K562 (cell line): ENCODE measurements at regions not wholly inside any gene's neighbourhood (a gene's known extent, or its start where the extent isn't known, plus 50 kb on each side); places are given as distances from the start of the nearest gene placed in this dataset.

Source experiments
- IFI16 ChIP-seq: fragments of 250-450 bp; sonication (Bioruptor Pico); IDR thresholded peaks from 2 replicates; pipeline ENCODE4 v2.1.2; 2022; ENCODE audit warnings: mild to moderate bottlenecking, inconsistent platforms
- SREBF2 ChIP-seq: sonication (generic); formaldehyde crosslinking; IDR thresholded peaks from 2 replicates; pipeline ENCODE4 v1.4.0; 2020; ENCODE audit warnings: mild to moderate bottlenecking, missing genetic modification reagents
- ZNF436 ChIP-seq: fragments of 250-450, 450-650 bp; sonication (Bioruptor Pico); formaldehyde crosslinking; IDR thresholded peaks from 2 replicates; pipeline ENCODE4 v1.7.0; 2020; ENCODE audit warnings: mild to moderate bottlenecking
- ZNF644 ChIP-seq: fragments of 200-800 bp; sonication (Bioruptor generic); IDR thresholded peaks from 2 replicates; pipeline ENCODE4 v1.6.1; 2016; ENCODE audit warnings: low read depth, missing genetic modification characterization, missing compliant biosample characterization
- TF ChIP-seq, protein P1 (sequence below): fragments of 450-650 bp; IDR thresholded peaks from 2 replicates; pipeline ENCODE4 v1.6.1; 2018; ENCODE audit not compliant: partially characterized antibody
- TF ChIP-seq, protein P2 (sequence below): fragments of 200-800 bp; sonication (Bioruptor generic); IDR thresholded peaks from 2 replicates; pipeline ENCODE4 v1.6.1; 2016; ENCODE audit warnings: missing genetic modification characterization, missing compliant biosample characterization
- TF ChIP-seq, protein P3 (sequence below): fragments of 450-650 bp; IDR thresholded peaks from 2 replicates; pipeline ENCODE4 v1.6.1; 2016; ENCODE audit warnings: mild to moderate bottlenecking, moderate library complexity

DNA sequence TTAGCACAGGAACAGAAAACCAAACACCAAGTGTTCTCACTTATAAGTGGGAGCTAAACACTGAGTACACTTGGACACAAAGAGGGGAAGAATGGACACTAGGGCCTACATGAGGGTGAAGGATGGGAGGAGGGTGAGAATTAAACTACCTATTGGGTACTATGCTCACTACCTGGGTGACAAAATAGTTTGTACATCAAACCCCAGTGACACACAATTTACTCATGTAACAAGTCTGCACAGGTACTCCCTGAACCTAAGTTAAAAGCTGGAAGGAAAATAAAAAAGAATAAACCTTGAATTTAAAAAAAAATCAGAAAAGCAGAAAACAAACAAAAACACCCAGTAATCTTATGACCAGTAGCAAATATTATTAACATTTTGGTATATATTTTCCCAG, 188.6 kb downstream of the TFAP2B start:
- TF ChIP-seq, protein P1, sequence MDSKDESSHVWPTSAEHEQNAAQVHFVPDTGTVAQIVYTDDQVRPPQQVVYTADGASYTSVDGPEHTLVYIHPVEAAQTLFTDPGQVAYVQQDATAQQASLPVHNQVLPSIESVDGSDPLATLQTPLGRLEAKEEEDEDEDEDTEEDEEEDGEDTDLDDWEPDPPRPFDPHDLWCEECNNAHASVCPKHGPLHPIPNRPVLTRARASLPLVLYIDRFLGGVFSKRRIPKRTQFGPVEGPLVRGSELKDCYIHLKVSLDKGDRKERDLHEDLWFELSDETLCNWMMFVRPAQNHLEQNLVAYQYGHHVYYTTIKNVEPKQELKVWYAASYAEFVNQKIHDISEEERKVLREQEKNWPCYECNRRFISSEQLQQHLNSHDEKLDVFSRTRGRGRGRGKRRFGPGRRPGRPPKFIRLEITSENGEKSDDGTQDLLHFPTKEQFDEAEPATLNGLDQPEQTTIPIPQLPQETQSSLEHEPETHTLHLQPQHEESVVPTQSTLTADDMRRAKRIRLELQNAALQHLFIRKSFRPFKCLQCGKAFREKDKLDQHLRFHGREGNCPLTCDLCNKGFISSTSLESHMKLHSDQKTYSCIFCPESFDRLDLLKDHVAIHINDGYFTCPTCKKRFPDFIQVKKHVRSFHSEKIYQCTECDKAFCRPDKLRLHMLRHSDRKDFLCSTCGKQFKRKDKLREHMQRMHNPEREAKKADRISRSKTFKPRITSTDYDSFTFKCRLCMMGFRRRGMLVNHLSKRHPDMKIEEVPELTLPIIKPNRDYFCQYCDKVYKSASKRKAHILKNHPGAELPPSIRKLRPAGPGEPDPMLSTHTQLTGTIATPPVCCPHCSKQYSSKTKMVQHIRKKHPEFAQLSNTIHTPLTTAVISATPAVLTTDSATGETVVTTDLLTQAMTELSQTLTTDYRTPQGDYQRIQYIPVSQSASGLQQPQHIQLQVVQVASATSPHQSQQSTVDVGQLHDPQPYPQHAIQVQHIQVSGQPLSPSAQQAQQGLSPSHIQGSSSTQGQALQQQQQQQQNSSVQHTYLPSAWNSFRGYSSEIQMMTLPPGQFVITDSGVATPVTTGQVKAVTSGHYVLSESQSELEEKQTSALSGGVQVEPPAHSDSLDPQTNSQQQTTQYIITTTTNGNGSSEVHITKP = no peak
- no peak for TF ChIP-seq IFI16 (CRISPR knock-in tag)
- TF ChIP-seq, protein P2, sequence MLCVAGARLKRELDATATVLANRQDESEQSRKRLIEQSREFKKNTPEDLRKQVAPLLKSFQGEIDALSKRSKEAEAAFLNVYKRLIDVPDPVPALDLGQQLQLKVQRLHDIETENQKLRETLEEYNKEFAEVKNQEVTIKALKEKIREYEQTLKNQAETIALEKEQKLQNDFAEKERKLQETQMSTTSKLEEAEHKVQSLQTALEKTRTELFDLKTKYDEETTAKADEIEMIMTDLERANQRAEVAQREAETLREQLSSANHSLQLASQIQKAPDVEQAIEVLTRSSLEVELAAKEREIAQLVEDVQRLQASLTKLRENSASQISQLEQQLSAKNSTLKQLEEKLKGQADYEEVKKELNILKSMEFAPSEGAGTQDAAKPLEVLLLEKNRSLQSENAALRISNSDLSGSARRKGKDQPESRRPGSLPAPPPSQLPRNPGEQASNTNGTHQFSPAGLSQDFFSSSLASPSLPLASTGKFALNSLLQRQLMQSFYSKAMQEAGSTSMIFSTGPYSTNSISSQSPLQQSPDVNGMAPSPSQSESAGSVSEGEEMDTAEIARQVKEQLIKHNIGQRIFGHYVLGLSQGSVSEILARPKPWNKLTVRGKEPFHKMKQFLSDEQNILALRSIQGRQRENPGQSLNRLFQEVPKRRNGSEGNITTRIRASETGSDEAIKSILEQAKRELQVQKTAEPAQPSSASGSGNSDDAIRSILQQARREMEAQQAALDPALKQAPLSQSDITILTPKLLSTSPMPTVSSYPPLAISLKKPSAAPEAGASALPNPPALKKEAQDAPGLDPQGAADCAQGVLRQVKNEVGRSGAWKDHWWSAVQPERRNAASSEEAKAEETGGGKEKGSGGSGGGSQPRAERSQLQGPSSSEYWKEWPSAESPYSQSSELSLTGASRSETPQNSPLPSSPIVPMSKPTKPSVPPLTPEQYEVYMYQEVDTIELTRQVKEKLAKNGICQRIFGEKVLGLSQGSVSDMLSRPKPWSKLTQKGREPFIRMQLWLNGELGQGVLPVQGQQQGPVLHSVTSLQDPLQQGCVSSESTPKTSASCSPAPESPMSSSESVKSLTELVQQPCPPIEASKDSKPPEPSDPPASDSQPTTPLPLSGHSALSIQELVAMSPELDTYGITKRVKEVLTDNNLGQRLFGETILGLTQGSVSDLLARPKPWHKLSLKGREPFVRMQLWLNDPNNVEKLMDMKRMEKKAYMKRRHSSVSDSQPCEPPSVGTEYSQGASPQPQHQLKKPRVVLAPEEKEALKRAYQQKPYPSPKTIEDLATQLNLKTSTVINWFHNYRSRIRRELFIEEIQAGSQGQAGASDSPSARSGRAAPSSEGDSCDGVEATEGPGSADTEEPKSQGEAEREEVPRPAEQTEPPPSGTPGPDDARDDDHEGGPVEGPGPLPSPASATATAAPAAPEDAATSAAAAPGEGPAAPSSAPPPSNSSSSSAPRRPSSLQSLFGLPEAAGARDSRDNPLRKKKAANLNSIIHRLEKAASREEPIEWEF (CRISPR knock-in tag) = no peak
- no peak for TF ChIP-seq ZNF436
- TF ChIP-seq ZNF644 = no peak
- TF ChIP-seq, protein P3, sequence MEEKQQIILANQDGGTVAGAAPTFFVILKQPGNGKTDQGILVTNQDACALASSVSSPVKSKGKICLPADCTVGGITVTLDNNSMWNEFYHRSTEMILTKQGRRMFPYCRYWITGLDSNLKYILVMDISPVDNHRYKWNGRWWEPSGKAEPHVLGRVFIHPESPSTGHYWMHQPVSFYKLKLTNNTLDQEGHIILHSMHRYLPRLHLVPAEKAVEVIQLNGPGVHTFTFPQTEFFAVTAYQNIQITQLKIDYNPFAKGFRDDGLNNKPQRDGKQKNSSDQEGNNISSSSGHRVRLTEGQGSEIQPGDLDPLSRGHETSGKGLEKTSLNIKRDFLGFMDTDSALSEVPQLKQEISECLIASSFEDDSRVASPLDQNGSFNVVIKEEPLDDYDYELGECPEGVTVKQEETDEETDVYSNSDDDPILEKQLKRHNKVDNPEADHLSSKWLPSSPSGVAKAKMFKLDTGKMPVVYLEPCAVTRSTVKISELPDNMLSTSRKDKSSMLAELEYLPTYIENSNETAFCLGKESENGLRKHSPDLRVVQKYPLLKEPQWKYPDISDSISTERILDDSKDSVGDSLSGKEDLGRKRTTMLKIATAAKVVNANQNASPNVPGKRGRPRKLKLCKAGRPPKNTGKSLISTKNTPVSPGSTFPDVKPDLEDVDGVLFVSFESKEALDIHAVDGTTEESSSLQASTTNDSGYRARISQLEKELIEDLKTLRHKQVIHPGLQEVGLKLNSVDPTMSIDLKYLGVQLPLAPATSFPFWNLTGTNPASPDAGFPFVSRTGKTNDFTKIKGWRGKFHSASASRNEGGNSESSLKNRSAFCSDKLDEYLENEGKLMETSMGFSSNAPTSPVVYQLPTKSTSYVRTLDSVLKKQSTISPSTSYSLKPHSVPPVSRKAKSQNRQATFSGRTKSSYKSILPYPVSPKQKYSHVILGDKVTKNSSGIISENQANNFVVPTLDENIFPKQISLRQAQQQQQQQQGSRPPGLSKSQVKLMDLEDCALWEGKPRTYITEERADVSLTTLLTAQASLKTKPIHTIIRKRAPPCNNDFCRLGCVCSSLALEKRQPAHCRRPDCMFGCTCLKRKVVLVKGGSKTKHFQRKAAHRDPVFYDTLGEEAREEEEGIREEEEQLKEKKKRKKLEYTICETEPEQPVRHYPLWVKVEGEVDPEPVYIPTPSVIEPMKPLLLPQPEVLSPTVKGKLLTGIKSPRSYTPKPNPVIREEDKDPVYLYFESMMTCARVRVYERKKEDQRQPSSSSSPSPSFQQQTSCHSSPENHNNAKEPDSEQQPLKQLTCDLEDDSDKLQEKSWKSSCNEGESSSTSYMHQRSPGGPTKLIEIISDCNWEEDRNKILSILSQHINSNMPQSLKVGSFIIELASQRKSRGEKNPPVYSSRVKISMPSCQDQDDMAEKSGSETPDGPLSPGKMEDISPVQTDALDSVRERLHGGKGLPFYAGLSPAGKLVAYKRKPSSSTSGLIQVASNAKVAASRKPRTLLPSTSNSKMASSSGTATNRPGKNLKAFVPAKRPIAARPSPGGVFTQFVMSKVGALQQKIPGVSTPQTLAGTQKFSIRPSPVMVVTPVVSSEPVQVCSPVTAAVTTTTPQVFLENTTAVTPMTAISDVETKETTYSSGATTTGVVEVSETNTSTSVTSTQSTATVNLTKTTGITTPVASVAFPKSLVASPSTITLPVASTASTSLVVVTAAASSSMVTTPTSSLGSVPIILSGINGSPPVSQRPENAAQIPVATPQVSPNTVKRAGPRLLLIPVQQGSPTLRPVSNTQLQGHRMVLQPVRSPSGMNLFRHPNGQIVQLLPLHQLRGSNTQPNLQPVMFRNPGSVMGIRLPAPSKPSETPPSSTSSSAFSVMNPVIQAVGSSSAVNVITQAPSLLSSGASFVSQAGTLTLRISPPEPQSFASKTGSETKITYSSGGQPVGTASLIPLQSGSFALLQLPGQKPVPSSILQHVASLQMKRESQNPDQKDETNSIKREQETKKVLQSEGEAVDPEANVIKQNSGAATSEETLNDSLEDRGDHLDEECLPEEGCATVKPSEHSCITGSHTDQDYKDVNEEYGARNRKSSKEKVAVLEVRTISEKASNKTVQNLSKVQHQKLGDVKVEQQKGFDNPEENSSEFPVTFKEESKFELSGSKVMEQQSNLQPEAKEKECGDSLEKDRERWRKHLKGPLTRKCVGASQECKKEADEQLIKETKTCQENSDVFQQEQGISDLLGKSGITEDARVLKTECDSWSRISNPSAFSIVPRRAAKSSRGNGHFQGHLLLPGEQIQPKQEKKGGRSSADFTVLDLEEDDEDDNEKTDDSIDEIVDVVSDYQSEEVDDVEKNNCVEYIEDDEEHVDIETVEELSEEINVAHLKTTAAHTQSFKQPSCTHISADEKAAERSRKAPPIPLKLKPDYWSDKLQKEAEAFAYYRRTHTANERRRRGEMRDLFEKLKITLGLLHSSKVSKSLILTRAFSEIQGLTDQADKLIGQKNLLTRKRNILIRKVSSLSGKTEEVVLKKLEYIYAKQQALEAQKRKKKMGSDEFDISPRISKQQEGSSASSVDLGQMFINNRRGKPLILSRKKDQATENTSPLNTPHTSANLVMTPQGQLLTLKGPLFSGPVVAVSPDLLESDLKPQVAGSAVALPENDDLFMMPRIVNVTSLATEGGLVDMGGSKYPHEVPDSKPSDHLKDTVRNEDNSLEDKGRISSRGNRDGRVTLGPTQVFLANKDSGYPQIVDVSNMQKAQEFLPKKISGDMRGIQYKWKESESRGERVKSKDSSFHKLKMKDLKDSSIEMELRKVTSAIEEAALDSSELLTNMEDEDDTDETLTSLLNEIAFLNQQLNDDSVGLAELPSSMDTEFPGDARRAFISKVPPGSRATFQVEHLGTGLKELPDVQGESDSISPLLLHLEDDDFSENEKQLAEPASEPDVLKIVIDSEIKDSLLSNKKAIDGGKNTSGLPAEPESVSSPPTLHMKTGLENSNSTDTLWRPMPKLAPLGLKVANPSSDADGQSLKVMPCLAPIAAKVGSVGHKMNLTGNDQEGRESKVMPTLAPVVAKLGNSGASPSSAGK = no peak
- TF ChIP-seq SREBF2 (CRISPR knock-in tag) = no peak
